Activated naive CD8-positive, alpha-beta T cell treated with anti-CD3 and anti-CD28 coated beads, Interleukin-2, amount 50 U/mL, for 24 hours (primary cell): ENCODE measurements at regions not wholly inside any gene's neighbourhood (a gene's known extent, or its start where the extent isn't known, plus 50 kb on each side); places are given as distances from the start of the nearest gene placed in this dataset.
"Not testable (repeated sequence)": the region's sequence is repeated elsewhere in the genome, so short reads cannot be mapped to it uniquely, and the experiment has no call there.

Experiments
- ATAC-seq: fragments of 150-1000 bp; cut with Tn5 transposase; one replicate; pipeline ENCODE4 v1.10.0; 2021
- DNase-seq: peaks from one replicate; pipeline ENCODE4 v3.0.0; 2021
- H3K27ac Mint-ChIP-seq: one replicate; pipeline ENCODE4 v1.8.0; 2021; ENCODE audit warnings: mild to moderate bottlenecking, mixed read lengths
- H3K27me3 Mint-ChIP-seq: one replicate; pipeline ENCODE4 v1.8.0; 2021; ENCODE audit warnings: mixed read lengths
- H3K36me3 Mint-ChIP-seq: one replicate; pipeline ENCODE4 v1.8.0; 2021; ENCODE audit warnings: low read depth, mixed read lengths
- H3K4me1 Mint-ChIP-seq: one replicate; pipeline ENCODE4 v1.8.0; 2021; ENCODE audit warnings: mixed read lengths
- H3K4me3 Mint-ChIP-seq: one replicate; pipeline ENCODE4 v1.8.0; 2021; ENCODE audit warnings: mild to moderate bottlenecking, moderate library complexity, mixed read lengths
- H3K9me3 Mint-ChIP-seq: one replicate; pipeline ENCODE4 v1.8.0; 2021; ENCODE audit warnings: mixed read lengths

- H3K27me3 Mint-ChIP-seq: no peaks in the 10 kb centered on the region
- ATAC-seq: no peak
- no peak for DNase-seq
- peaks cover 1% of the 10 kb centered on the region for H3K36me3 Mint-ChIP-seq
- no peak overlapping the region for H3K4me3 Mint-ChIP-seq
- H3K4me1 Mint-ChIP-seq: peaks cover 63% of the 10 kb centered on the region
- no peaks in the 10 kb centered on the region for H3K9me3 Mint-ChIP-seq
- no peak overlapping the region for H3K27ac Mint-ChIP-seq
Measured at GRCh38 chr10:30691639-30692015, 62.1 kb upstream of the LYZL2 start.

DNA sequence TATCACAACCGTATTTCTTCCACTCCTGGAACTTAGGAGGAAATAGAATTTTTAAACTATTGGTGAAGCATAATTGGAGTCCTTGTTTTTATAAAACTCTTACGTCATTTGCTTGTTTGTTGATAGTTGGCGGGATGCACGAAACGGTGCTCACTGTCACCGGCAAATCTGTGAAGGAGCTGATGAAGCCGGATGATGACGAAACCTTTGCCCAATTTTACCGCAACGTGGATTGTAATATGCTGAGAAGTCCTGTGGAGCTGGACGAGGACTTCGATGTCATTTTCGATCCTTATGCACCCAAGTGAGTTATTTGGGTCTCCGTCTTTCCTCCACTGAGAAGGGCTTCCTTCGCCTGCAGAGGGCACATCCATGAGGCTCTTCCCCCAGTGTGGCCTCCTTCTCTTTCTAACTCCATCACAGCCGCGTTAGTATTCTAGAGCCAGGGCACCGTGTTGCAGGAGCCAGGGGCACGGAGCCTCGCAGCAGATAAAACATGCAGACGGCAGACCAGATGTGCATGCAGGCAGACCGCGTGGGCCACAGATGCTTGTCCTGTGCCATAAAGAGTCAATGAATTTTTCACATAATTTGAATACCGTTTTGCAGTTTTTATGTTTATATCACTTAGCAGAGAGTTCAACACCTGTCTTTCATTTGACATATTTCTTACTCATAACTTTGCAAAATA is 61.5 kb upstream of the LYZL2 start:
- not testable (repeated sequence) for H3K9me3 Mint-ChIP-seq, DNase-seq, H3K27me3 Mint-ChIP-seq, H3K36me3 Mint-ChIP-seq, H3K4me3 Mint-ChIP-seq, H3K27ac Mint-ChIP-seq, ATAC-seq
- H3K4me1 Mint-ChIP-seq: peaks cover 63% of the 10 kb centered on the region

GRCh38 chr10:30688456-30688855 is 58.9 kb upstream of the LYZL2 start:
- H3K4me1 Mint-ChIP-seq: peaks cover 53% of the 10 kb centered on the region
- peak overlapping the region; percentile 71 for H3K27ac Mint-ChIP-seq
- no peak overlapping the region for H3K4me3 Mint-ChIP-seq
- peaks cover 14% of the 10 kb centered on the region for H3K27me3 Mint-ChIP-seq
- no peaks in the 10 kb centered on the region for H3K36me3 Mint-ChIP-seq
- DNase-seq (no peak), ATAC-seq (no peak)
- no peaks in the 10 kb centered on the region for H3K9me3 Mint-ChIP-seq

DNA sequence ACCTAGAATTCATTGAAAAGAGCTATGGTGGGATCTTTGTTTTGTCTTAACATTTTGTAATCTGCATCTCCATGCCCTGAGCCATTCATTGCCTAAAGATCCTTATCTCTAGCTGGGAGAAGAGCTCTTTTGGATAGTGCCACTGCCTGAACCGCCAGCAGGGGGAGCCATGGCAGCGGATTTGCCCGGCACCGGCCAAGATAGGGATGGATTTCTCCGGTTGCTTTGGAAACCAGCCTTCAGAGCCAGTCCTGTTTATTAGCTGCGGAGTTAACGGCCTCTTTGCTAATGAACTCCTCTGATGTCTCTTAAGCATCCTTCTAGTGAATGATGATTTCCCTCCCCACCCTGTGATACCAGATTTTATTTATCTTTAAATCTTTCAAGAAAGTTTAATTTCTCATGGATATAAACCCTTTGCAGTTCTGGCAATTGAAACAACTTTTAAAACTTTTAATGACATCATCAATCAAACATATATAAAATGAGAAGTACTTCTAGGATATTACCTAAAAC is 58.2 kb upstream of the LYZL2 start:
- no peak overlapping the region for H3K4me3 Mint-ChIP-seq
- peak; percentile 65 for ATAC-seq
- H3K4me1 Mint-ChIP-seq: peaks cover 57% of the 10 kb centered on the region
- peak; percentile 92 for DNase-seq
- H3K36me3 Mint-ChIP-seq: no peaks in the 10 kb centered on the region
- H3K27ac Mint-ChIP-seq: peak overlapping the region; percentile 69
- H3K27me3 Mint-ChIP-seq: peaks cover 14% of the 10 kb centered on the region
- H3K9me3 Mint-ChIP-seq: no peaks in the 10 kb centered on the region

DNA sequence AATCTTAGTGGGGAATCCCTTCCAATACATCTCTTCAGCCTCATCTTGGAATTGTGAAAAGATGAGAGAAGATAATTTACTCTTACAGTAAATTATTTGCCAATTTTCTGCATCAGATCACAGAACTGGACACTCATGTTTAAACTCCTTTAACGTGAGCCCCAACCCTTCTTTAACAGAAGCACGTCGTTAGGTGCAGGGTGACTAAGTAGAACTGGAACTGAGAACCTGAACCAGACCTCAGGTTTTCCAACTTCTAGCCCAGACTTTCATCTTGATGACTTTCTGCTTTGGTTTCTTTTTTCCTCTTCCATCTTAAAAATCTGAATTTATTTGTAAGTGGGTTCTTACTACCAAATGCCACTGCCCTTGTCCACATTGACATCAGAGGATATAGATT is 57.2 kb upstream of the LYZL2 start:
- DNase-seq: no peak
- H3K4me1 Mint-ChIP-seq: peaks cover 62% of the 10 kb centered on the region
- no peak overlapping the region for H3K4me3 Mint-ChIP-seq
- ATAC-seq: peak; percentile 26
- H3K9me3 Mint-ChIP-seq: no peaks in the 10 kb centered on the region
- H3K27me3 Mint-ChIP-seq: peaks cover 16% of the 10 kb centered on the region
- peak overlapping the region; percentile 69 for H3K27ac Mint-ChIP-seq
- no peaks in the 10 kb centered on the region for H3K36me3 Mint-ChIP-seq

- no peak overlapping the region for H3K4me3 Mint-ChIP-seq
- peaks cover 26% of the 10 kb centered on the region for H3K27me3 Mint-ChIP-seq
- DNase-seq (no peak), ATAC-seq (no peak)
- H3K27ac Mint-ChIP-seq: peak overlapping the region; percentile 80
- H3K9me3 Mint-ChIP-seq: peaks cover 12% of the 10 kb centered on the region
- H3K4me1 Mint-ChIP-seq: peaks cover 56% of the 10 kb centered on the region
- peaks cover 5% of the 10 kb centered on the region for H3K36me3 Mint-ChIP-seq
Measured at GRCh38 chr10:30683496-30683895, 53.9 kb upstream of the LYZL2 start.

DNA sequence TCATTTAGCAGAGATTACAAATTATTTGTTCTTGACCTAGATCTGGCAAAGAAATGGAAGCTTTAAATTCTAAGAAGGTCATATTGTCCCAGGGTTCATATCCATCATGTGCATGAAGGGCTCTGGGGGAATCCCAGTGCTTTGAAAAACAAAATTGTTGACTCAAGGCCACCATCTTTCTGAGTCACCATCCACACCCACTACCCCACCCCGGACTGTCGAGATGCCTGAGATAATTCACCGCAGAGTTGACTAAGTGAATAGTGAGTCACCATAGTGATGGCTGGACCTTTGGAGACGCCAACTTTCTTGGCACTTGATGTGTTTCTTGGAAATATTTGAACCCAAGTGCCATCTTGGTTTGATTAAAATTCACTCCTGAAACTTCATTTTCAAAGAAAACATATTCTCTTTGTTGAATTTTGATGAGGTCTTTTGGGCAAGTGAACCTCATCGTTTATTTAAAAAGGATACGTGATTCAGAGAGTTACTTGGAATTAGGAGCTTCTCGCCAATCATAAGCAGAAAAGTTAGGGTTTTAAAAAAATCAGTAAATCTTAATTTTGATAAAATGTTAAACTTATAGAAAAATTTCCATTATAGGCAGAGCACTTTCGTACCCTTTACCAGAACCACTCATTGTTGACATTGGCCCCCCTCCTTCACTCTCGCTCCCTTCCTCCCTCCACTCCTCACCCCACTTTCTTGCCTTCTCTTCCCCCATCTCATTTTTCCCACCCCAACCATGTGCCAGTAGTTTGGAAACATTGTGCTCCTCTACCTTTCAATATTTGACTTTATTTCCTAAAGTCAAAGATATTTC is 53.0 kb upstream of the LYZL2 start:
- Mint-ChIP-seq H3K27me3 (peaks cover 26% of the 10 kb centered on the region), H3K4me1 (peaks cover 49% of the 10 kb centered on the region), H3K9me3 (peaks cover 12% of the 10 kb centered on the region), H3K27ac (peak overlapping the region; percentile 80)
- not testable (repeated sequence) for H3K36me3 Mint-ChIP-seq, H3K4me3 Mint-ChIP-seq
- peak; percentile 71 for DNase-seq
- ATAC-seq: peak; percentile 91

GRCh38 chr10:30680908-30681307 is 51.4 kb upstream of the LYZL2 start:
- no peak for ATAC-seq
- peaks cover 12% of the 10 kb centered on the region for H3K9me3 Mint-ChIP-seq
- DNase-seq: no peak
- H3K4me1 Mint-ChIP-seq: peaks cover 33% of the 10 kb centered on the region
- no peak overlapping the region for H3K4me3 Mint-ChIP-seq
- peaks cover 23% of the 10 kb centered on the region for H3K27me3 Mint-ChIP-seq
- peaks cover 5% of the 10 kb centered on the region for H3K36me3 Mint-ChIP-seq
- no peak overlapping the region for H3K27ac Mint-ChIP-seq
